GM20000 (cell line): ENCODE measurements at regions not wholly inside any gene's neighbourhood (a gene's known extent, or its start where the extent isn't known, plus 50 kb on each side); places are given as distances from the start of the nearest gene placed in this dataset.

ENCODE experiments used
- DNase-seq: peaks from one replicate; pipeline ENCODE4 v3.0.0; 2012; ENCODE audit warnings: low spot score
- TF ChIP-seq, protein P1 (sequence below): IDR thresholded peaks from 2 replicates; pipeline ENCODE4 v1.5.1; 2012; ENCODE audit warnings: mild to moderate bottlenecking, control low read depth; ENCODE audit errors: extremely low read depth, missing control alignments

DNA sequence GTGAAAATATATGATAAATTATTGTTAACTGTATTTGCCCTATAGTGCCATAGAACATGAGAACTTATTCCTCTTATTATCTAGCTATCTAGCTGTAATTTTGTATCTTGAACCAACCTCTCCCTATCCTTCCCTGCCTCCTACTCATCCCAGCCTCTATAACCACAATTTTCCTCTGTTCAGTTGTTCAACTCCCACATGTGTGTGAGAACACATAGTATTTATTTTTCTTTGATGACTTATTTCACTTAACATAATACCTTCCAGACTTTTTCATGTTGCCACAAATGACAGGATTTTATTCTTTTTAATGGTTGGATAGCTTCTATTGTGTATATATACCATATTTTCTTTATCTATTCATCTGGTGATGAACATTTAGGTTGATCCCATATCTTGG is 85.4 kb upstream of the SUCLG2 start:
- TF ChIP-seq, protein P1, sequence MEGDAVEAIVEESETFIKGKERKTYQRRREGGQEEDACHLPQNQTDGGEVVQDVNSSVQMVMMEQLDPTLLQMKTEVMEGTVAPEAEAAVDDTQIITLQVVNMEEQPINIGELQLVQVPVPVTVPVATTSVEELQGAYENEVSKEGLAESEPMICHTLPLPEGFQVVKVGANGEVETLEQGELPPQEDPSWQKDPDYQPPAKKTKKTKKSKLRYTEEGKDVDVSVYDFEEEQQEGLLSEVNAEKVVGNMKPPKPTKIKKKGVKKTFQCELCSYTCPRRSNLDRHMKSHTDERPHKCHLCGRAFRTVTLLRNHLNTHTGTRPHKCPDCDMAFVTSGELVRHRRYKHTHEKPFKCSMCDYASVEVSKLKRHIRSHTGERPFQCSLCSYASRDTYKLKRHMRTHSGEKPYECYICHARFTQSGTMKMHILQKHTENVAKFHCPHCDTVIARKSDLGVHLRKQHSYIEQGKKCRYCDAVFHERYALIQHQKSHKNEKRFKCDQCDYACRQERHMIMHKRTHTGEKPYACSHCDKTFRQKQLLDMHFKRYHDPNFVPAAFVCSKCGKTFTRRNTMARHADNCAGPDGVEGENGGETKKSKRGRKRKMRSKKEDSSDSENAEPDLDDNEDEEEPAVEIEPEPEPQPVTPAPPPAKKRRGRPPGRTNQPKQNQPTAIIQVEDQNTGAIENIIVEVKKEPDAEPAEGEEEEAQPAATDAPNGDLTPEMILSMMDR = no peak
- no peak for DNase-seq

DNA sequence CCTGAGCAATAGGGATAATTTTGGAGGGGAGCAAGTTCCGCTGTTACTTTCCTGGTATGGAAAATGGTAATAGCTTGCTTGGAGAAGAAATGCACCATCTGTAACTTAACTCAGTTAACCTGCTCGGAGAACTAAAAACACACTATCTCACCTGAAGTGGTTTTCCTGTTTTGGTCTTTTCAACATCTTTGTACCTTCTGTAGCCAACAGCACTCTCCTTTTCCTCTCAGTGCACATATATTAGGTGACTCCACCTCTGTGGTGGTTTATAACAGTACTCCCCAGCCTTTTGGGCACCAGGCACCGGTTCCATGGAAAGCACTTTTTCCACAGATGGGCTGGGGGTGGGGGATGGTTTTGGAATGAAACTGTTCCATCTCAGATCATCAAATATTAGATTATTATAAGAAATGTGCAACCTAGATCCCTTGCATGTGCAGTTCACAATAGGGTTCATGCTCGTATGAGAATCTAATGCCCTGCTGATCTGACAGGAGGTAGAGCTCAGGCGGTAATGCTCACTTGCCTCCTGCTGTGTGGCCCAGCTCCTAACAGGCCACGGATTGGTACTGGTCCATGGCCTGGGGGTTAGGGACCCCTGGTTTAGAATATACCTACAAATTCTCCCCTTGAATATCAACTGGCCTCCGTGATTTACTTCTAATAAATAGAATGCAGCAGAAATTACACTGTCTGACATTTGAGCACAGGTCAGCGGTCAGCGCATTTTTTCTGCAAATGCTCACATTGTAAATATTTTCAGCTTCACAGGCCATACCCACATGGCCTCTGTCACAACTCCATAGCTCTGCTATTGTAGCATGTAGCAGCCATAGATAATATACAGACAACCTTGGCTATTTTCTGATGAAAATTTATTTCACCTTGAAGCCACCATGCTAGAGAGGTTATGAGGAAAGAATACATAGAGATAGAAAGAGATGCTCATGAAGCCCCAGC is 83.8 kb upstream of the SUCLG2 start:
- TF ChIP-seq, protein P1 = no peak
- DNase-seq = no peak

DNA sequence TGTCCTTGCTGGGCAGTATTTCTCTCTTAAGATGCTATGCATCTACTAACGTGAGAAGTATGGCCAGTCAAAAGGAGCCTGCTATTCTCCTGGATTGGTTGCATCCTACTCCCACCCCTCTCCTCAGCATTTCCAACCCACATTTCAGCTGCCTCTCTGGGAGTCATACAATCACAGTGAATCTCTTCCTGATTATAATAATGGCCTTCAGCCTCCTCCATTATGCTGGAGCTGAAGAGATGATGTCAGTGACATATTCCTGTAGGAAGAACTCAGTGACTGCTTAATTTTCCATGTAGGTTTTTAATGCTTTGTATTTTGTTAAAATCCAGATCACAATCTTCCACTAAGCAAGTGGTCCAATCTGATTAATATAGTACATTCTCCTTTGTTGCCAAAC is 82.7 kb upstream of the SUCLG2 start:
- TF ChIP-seq, protein P1 = no peak
- DNase-seq = no peak

DNA sequence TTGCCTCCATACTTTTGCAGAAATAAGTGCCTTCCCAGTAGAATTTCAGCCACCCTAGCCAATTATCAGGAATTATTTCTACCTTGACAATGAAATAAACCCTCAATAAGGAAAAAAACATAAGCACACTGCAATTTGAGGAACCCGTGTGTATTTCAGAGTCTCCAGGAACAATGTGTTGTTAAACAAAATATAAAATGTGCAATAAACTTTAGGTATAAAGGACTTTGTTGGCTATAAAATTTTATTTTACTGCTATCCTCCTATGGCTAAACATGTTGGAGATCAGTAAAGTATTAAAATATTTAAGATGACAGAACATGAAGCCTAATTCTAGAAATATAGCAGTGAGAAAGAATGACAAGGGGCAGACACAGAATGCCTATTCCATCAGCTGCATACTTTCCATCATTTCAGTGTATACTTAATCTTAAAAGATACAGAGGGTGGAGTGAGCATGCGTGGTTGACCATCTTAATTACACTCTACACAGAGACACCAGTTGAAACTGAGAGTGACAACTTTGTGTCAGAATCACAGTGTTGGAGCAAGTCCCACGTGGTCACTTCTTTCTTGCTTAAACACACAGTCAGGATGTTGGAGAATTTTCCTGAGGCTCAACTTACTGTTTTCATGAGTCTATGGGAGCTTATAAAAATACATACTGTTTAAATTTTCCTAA is 79.0 kb upstream of the SUCLG2 start:
- TF ChIP-seq, protein P1 = no peak
- no peak for DNase-seq

DNA sequence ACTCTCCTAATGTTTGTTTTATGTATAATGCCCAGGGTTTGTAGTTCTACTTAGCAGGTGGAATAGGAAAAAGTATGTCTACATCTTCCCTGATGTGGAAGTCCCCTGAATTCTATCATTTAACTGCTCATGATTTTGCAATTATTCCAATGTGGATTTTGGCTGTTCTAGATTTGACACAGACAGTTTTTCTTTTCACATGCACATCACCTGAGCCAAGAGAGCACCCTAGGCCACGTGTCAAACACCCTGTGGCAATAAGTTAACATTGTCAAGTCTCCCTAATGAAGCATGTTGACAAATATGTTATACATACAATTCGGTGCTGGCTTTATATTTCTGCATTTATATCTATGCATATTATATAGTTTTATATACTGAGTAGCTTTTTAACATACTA is 70.0 kb upstream of the SUCLG2 start:
- TF ChIP-seq, protein P1 = no peak

DNA sequence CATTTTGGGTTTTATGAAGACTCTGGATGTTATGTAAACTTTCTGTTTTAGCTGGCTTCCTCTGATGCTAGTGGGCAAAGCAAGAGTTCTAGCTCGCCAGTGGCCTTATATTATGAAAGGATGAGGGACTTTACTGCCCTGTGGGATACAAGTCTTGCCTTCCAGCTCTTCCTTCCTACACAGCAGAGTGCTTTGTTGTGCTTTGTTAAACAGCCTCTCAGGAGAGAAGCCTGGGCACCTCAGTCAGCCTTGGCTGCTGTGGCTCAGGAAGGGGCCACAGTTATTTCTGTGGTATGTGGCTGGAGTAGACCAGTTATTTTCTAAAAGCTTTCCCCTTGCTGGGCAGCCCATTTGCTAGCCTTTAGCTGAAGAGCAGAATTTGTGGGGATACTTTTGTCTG is 69.5 kb upstream of the SUCLG2 start:
- TF ChIP-seq, protein P1 = no peak
- no peak for DNase-seq

More for the DNA sequence above, 70.0 kb upstream of the SUCLG2 start:
- DNase-seq = no peak

DNA sequence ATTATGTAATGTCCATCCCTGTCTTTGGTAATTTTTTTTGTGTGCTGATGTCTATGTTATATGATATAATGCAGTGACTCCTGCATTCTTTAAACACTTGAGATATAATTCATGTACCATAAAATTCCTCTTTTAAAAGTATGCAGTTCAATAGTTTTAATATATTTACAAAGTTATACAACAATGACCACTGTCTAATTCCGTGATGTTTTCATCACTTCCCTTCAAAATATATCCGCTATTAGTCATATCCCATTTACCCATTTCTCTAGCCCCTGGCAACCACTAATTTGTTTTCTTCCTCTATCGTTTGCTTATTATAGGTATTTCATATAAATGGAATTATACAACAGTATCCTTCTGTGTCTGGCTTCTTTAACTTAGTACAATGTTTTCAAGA is 64.9 kb upstream of the SUCLG2 start:
- TF ChIP-seq, protein P1 = no peak
- DNase-seq = no peak
